ENCODE measurements at regions not wholly inside any gene's neighbourhood (a gene's known extent, or its start where the extent isn't known, plus 50 kb on each side); places are given as distances from the start of the nearest gene placed in this dataset.

DNA sequence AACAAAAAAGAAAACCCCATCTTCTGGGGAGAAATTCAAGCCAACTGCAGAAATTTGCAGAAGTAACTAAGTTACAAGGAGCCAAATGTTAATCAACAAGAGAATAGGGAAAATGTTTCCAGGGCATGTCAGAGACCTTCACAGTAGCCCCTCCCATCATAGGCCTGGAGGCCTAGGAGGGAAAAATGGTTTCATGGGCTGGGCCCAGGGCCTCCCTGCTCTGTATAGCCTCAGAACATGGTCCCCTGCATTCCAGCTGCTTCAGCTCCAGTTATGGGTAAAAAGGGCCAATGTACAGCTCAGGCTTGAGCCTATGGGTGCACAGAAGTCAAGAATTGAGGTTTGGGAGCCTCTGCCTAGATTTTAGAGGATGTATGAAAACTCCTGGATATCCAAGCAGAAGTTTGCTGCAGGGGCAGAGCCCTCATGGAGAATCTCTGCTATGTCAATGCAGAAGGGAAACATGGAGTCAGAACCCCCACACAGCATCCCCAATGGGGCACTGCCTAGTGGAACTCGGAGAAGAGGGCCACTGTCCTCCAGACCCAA lies 260.9 kb downstream of the DUSP6 start:
- TF ChIP-seq EZH2 (IDR thresholded peaks at IDR 0.05) (no peak), POLR2AphosphoS5 (IDR thresholded peaks at IDR 0.05; ENCODE audit: borderline replicate concordance, low read depth, low read length) (no peak)

Measured in SK-N-MC (cell line).